ENCODE measurements at regions not wholly inside any gene's neighbourhood (a gene's known extent, or its start where the extent isn't known, plus 50 kb on each side); places are given as distances from the start of the nearest gene placed in this dataset.

GRCh38 chr13:111883571-111884343, 183.2 kb upstream of the SOX1 start:
- Histone ChIP-seq H4K8ac (ENCODE audit: extremely low read depth, insufficient read depth, low read length) (no peak overlapping the region), H3K9ac (replicated peaks in 1 of 4; ENCODE audit: extremely low read depth in 1 of 4, low read depth in 3 of 4, low read length in 3 of 4) (no peak overlapping the region), H3K27ac (ENCODE audit: low read depth, low read length) (no peak overlapping the region), H3K4ac (replicated peaks; ENCODE audit: insufficient read length, low read depth, low read length) (no peak overlapping the region), H2BK120ac (replicated peaks; ENCODE audit: low read depth, low read length) (no peak overlapping the region), H3K23ac (ENCODE audit: insufficient read length) (no peak overlapping the region), H2BK12ac (ENCODE audit: low read depth, low read length) (0 out of 2 replicates have a peak overlapping the region, but pooled peaks have one; percentile 39), H3K56ac (replicated peaks; ENCODE audit: insufficient read length, low read depth, low read length) (no peak overlapping the region), H3K27me3 (replicated peaks in 1 of 4; ENCODE audit: control insufficient read depth in 3 of 4, extremely low read depth in 1 of 4, insufficient read depth in 3 of 4, low read length in 3 of 4) (no peaks in the 10 kb centered on the region), H4K20me1 (replicated peaks in 1 of 2; ENCODE audit: control insufficient read depth in 1 of 2, insufficient read depth in 2 of 2, low read length in 2 of 2) (no peaks in the 10 kb centered on the region), H2BK20ac (ENCODE audit: low read length) (no peak overlapping the region), H2BK15ac (ENCODE audit: low read length) (no peak overlapping the region), H3K4me1 (replicated peaks in 1 of 4; ENCODE audit: control insufficient read depth in 3 of 4, insufficient read depth in 4 of 4, low read length in 3 of 4) (no peaks in the 10 kb centered on the region; a peak in 1 of 7 replicates), H3K4me2 (ENCODE audit: insufficient read depth in 1 of 2, low read depth in 2 of 2, low read length in 2 of 2) (no peak overlapping the region), H2BK5ac (ENCODE audit: low read depth, low read length) (no peak overlapping the region), H3K79me1 (ENCODE audit: low read depth, low read length) (no peaks in the 10 kb centered on the region), H3K9me3 (ENCODE audit: insufficient read depth in 2 of 2, low read depth in 1 of 2, low read length in 1 of 2) (no peaks in the 10 kb centered on the region), H3K36me3 (ENCODE audit: control insufficient read depth in 2 of 4, insufficient read depth in 4 of 4, low read length in 3 of 4) (no peaks in the 10 kb centered on the region), H3K23me2 (ENCODE audit: low read depth, low read length) (no peaks in the 10 kb centered on the region), H3K4me3 (ENCODE audit: extremely low read depth in 1 of 4, insufficient read depth in 2 of 4, low read depth in 3 of 4, low read length in 4 of 4) (no peak overlapping the region), H2AK5ac (ENCODE audit: low read depth, low read length) (no peak overlapping the region), H2AFZ (ENCODE audit: low read length) (no peak overlapping the region), H3K14ac (ENCODE audit: insufficient read length) (no peak overlapping the region), H4K5ac (ENCODE audit: insufficient read length, low read depth, low read length) (no peak overlapping the region), H3K79me2 (ENCODE audit: control insufficient read depth in 1 of 2, insufficient read depth in 2 of 2, low read length in 2 of 2) (no peaks in the 10 kb centered on the region), H4K91ac (replicated peaks; ENCODE audit: insufficient read length, low read length) (no peak overlapping the region), H3K18ac (ENCODE audit: extremely low read depth, low read length) (no peak overlapping the region)
- CTCF ChIA-PET (ENCODE audit: partially characterized antibody), result no interaction called here
- peak in 1 of 2 experiments; percentile 28 for DNase-seq (ENCODE audit: low read depth in 1 of 2, low spot score in 2 of 2)
- POLR2A ChIA-PET (ENCODE audit: partially characterized antibody), result no interaction called here
- WGBS, 2 experiments (ENCODE audit: extremely low coverage in 1 of 2, insufficient coverage in 1 of 2, insufficient read length in 1 of 2, insufficient replicate concordance in 2 of 2, low coverage in 1 of 2, low lambda C conversion rate in 2 of 2, missing lambda C conversion rate in 1 of 2), result 78% methylated on average over 17 of the region's 17 CpGs; no CpG with 5 or more reads in 1 of the 2 experiments
- no peak for FAIRE-seq
- TF ChIP-seq FOSL1 (IDR thresholded peaks at IDR 0.05; ENCODE audit: insufficient read depth, low read depth, low read length) (no peak), JUN (IDR thresholded peaks at IDR 0.05; ENCODE audit: low read depth, low read length) (no peak), RAD21 (IDR thresholded peaks at IDR 0.05 in 1 of 2, conservative IDR thresholded peaks at IDR 0.05 in 1 of 2; ENCODE audit: low read depth in 2 of 2, low read length in 2 of 2) (no peak), BRCA1 (IDR thresholded peaks at IDR 0.05; ENCODE audit: low read depth, low read length) (no peak), POLR2AphosphoS5 (IDR thresholded peaks at IDR 0.05; ENCODE audit: low read depth, low read length) (no peak), CTCF (IDR thresholded peaks at IDR 0.05; ENCODE audit: control extremely low read depth in 1 of 3, insufficient read depth in 1 of 3, low read depth in 1 of 3, low read length in 3 of 3) (no peak)
